ENCODE measurements at regions not wholly inside any gene's neighbourhood (a gene's known extent, or its start where the extent isn't known, plus 50 kb on each side); places are given as distances from the start of the nearest gene placed in this dataset.

DNA sequence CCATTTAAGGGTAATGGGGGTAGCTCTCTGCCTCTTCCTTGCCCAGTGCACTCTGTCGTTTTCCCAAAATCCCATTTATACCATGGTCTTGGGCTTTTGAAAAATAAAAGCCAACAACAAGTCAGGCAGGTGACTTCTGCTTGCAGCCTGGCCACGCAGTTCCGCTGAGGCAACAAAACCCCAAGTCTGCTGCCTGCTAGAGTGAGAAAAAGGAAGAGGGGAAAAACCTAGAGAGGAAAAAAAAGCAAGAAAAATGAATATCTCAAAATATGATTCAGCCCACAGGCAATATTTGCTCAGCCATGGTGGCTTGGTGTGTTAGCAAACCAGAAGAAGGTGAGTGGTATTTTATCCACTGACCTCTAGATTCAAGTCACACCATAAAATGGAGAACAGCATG, 148.2 kb upstream of the FSTL4 start:
- no peak for DNase-seq

DNA sequence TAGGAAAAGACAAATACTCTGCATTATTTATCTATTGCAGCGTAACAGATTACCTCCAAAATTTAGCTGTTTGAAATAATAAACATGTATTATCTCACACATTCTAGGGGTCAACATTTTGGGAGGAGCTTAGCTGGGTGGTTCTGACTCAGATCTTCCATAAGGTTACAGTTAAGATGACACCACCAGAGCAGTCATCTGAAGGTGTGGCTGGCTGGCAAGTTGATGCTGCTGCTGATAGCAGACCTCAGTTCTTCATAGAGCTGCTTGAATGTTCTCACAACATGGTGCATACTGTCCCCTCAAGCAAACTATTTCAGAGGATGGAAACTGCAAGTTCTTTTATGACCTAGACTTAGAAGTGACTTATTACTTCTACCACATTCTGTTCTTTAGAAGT, 146.3 kb upstream of the FSTL4 start:
- peak; percentile 14 for DNase-seq

DNA sequence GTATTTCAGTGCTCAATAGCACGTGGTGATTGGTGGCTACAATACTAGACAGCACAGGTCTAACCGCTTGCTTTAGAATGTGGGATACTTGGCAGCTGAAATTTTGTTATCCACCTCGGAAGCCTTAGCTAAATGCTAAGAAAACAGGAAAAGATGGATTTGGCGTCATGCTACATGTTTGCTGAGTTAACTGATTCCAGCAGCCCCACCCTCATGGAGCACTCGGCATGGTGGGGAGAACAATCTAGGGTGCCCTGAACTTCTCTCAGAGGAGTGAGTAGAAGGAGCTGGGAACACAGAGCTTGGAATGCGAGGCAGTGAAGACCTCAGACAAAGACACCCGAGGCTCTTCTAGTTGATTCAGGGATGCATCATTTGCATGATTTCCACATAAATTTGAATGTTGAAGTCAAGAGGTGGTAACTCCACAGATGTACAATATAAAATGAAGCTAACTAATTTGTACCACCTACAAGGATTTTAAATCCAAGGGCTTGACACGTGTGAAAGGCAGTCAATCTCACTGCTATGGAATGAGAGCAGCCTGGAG, 145.1 kb upstream of the FSTL4 start:
- no peak for DNase-seq

DNA sequence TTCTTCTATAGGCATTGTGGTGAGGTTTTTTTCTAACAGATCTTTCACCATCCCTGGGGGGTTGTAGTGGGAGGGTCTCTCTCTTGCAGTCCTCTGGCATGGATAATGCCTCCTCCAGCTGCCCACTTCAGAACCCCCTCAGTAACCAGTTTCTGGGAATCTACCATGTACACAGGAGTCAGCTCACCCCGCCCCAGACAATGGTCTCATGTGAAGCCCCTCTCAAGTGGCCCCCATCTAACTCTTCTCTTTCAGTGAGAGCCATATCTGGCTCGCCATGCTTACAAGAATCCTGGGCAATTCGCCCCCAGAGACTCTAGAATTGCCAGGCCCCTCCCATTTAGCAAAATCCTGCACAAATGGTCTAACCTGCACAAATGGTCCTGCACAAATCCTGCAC, 144.4 kb upstream of the FSTL4 start:
- no peak for DNase-seq

DNA sequence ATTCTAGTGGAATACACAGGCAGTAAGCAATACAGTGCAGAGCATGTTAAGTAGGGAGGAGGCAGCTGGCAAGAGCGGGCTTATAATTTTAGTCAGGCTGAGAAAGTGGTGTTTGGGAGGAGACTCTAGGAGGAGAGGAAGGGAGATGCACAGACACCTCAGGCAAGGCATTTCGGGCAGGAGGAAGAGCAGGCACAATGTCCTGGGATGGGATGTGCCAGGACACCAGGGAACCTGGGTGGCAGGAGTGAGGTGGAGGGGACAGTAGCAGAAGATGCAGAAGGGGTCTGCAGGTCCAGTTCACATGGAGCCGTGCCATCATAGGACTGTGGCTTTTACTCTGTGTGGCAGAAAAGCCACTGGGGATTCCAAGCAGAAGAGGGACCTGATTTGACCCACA, 143.7 kb upstream of the FSTL4 start:
- DNase-seq = no peak

DNA sequence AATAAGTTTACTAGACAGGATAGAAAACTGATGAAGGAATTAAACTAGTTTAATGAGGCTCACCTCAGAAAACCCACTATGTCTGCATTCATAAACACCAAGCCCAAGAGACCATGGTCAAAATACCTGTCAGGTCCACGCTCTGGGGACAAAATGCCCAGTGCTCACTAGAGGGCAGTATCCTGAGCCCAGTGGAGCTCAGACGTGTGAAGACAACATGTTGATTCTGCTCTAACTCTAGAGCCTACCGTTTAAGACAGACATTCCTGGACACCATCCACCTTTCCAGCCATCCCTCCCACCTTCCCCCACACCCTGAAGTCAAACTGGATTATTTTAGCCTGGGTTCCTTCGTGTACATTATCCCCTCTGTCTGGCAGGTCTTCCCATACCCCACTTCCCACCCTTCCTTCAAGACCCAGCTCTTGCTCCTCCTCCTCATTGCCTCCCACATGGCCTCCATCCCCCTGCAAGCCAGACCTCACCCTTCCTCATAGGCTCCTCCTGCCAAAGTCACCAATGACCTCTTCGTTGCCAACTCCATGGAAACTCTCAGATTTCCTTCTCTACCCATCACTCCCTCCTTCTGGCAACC, 142.3 kb upstream of the FSTL4 start:
- DNase-seq = peak; percentile 35

DNA sequence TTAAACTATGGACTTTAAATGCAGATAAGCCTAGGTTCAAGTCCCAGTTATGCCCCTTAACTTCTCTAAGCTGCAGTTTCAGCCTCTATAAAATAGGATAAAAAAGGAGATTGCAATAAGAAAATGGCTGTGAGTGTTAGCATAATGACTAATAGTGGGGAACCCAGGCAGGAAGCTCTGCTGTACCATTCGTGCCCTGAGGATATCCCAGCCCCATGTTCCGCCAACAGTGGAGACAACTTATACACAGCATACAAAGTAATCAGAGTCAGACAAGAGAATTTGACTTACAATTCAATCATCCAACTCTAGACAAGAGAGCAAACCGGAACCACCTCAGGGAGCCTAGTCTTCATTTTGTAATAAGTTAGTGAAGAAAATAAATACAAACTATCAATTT, 141.5 kb upstream of the FSTL4 start:
- no peak for DNase-seq

DNA sequence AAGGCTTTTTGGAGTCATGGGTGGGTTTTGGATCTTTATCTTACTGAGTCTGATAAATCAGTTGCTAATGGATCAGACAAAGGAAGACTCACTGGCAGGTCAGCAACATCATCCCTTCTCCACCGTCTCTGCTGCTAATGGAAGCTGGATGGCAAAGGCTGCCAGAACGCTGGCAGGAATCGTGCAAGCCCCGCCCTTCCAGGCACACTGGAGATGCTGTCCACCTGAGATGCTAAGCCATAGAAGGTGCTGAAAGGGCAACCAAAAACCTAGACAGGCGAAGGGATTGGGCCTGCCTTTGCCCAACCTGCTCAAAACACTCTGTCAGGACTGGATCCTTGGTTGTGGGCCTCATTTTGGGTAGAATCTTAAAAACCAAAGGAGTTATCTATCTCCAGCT, 139.5 kb upstream of the FSTL4 start:
- no peak for DNase-seq

DNA sequence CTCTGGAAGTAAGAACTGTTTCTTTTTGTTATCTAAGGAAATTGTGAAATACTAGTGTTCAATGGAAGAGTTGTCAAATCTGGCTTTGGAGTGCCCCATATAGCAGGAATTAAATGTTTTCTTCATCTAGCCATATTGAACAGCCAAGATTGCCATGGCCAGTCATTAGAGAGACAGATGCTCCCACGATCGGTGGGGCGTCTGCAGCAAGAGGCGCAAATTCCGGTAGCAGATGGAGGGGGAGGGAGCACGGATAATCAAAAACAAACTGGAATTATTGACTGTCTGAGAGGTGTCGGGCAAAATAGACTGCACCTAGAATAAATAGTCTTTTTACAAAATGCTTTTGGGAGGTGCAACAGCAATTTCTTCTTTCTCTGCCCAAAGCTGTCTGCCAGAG, 139.1 kb upstream of the FSTL4 start:
- no peak for DNase-seq

DNA sequence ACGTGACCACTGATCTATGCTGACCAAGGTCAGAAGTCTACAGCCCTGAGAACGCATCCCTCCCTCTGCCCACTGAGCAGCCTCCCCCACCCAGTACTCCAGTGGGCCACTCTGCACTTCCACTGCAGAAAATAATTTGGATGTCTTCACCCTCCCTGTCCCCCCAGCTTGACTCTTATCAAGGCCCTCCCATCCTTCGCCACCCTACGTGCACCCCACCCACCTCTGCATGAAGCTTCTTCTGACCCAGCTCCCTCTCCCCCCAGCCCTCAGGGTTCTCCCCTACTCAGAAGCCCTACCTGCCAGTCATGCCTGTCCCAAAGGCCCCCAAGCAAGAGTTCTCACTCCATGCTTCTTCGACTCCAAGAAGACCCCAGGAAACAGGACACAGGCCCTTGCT, 138.5 kb upstream of the FSTL4 start:
- no peak for DNase-seq

DNA sequence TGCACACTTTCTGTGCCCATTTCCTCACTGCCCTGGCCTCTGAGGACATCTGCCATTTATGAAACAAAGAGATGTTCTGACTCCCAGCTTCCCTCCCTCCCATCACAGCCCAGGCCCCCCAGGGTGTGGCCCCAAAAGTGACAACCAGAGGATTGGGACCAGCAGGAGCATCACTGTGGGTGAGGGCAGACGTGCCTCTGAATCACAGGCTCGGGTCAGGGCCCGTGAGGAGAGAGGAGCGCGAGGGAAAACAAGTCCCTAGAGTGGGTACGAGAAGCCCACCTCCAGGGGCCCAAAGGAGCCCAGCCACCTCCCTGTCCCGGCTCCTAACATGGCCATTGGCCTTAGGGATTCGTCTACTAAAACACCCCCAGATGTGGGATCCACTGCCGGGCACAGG, 138.0 kb upstream of the FSTL4 start:
- DNase-seq = no peak

DNA sequence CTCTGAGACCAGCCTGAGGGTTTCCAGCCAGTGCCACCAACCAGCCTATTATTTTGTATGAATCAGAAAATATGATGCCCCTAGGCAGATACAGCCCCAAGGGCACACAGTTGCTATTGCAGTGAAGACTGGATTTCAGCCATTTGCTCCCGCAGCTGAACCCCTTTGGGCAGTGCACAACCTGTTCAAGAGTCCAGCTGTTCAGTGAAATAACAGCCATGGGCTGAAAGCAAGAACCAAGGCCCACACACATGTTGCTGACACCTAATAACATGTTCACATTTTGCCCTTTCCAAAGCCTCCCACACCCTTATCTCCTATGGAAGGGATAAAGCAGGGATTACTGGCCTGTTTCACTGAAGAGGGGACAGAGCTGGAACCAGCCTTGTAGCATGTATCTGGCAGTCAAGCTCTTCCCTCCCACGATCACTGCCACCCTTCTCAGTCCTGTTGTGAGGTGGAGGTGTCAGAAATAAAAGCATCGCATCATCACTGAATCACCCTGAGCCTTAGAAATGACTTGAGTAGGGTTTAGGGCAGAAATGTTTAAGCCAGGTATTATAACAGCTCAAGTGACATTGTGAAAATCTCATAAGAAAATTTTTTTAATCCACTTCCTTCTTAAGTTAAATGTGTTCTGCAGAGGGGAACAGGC, 137.1 kb upstream of the FSTL4 start:
- no peak for DNase-seq

DNA sequence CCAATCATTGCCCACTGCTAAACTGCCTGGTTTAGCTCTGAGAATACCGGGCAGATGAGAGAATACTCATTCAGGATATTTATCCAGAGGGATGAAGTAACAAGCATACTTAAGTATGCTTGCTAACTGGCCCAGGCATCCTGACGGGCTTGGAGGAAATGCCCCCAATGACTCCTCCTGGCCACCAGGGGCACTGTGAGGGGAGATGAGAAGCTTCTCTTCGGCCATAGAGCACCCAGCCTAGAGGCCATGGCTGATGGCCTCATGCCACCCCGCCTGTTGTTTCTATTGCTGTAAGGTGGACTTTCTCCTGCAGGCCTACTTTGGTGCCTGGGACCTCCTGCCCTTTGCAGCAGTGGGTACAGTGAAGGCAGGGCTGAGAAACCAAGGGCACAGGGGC, 134.5 kb upstream of the FSTL4 start:
- peak; percentile 18 for DNase-seq

DNA sequence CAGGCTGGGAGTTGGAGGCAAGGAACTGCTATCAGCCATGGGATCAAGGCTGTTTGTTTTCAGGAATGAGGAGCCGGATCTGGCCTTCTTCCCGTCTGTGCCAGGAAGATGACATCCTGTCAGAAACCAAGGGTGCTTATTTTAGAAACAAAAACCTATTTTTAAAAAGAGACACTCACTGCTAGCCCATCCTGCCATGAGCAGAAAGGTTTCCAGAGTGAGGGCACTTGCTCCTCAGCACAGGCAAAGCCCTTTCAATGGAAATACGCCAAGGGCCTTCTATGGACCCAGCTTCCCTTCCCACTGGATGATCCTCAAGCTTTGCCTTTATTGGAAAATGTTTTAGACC, 132.6 kb upstream of the FSTL4 start:
- DNase-seq = no peak

DNA sequence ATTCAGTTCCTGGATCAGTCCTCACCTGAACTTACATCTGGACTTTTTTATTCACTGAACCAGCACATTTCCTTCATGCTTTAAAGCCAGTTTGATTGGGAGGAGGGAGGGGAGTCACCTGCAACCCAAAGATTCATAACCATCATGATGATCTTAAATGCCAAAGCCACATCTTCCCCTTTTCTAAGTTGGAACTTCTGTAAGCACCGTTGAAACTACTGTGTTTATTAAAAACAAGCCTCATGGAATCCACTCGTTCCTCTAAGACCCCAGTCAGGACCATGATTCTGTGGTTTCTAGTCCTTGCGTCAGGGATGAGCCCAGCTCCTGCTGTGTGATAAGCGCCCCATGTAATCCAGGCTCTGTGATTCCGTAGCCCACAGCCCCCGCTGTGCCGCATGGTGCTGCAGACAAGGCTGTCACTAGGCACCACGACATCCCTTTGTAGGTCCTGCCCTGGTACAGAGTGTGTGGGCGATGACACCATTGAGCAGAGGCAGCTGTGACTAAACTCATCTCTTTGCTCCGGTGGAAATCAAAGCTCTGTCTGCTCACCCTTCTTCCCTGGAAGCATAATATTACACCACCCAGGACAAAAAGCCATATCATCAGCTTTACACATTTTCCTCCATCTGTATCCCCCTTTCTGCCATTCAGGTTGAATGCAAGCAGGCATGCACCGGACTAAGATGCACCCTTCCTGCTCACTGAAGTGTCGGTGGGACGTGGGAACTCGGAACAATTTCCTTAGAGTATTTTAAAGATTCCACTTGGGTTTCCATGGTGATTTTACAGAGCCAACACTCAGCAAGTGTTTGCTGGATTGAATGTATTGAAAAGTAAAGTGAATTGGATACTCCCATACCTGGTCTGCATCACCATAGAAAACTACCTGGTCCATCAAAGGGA, 132.0 kb upstream of the FSTL4 start:
- no peak for DNase-seq

DNA sequence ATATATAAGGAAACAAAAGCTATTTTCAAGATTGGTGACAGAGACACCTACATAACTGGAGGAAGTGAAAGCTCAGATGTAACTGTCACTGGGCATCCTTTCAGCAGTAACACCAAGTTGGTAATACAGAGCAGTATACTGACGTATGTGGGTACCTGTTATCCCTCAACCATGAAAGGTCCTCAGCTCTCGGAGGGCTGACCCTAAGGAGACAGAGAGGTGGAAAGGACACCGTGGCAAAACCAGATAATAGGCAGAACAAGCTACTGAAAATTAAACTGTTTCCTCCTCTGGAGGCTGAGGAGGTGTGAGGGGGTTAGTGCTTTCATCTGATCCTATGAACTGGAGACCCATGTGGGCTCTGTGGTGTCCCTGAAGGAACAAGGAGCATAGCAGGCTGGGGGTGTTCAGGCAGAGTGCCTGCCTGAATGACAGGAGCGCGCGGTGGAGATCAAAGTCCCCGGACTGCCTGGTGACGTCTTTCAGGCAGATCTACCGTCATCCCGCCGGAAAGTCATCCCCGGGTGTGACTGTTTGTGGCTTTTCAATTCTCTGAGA, 130.2 kb upstream of the FSTL4 start:
- no peak for DNase-seq

DNA sequence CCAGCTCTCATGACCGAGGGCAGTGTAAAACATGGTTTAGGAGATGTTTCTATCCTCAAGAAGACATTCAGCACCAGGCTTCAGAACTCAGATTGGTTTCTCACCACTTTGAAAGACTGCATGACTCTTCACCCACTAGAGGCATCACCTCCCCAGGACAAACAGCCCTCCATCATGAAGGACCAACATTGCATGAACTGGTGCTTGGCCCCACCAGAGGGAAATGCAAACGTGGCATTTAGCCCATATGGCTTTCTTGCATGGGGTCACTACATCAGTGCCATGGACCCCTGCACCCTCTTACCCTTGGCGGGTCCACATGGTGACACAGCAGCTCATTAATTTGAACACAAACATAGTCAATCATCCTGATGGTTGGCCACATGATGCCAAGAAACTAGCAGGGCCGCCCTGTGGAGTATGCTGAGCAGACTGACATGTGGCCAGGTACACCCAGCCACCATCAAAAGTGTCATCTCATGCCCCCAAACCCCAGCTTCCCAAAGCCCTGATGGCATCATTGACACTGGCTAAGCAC, 129.5 kb upstream of the FSTL4 start:
- DNase-seq = no peak

DNA sequence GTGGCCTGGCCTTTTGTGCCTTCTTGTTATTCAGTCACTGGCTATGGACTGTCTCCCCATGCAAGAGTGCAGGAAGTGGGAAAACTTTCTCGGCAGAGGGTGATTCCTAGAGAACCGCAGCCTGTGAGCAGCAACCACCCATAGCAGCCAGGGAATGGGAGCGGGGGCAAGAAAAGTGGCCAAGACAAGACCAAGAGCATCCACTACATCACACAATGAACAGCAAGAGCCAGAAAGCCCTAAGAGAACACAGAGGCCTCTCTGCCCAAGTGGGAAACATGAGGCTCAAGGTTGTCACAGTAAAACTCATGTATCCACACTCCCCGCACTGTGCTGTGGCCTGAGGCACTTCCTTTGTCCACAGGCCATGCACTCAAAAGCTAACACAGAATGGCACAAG, 129.1 kb upstream of the FSTL4 start:
- no peak for DNase-seq

DNA sequence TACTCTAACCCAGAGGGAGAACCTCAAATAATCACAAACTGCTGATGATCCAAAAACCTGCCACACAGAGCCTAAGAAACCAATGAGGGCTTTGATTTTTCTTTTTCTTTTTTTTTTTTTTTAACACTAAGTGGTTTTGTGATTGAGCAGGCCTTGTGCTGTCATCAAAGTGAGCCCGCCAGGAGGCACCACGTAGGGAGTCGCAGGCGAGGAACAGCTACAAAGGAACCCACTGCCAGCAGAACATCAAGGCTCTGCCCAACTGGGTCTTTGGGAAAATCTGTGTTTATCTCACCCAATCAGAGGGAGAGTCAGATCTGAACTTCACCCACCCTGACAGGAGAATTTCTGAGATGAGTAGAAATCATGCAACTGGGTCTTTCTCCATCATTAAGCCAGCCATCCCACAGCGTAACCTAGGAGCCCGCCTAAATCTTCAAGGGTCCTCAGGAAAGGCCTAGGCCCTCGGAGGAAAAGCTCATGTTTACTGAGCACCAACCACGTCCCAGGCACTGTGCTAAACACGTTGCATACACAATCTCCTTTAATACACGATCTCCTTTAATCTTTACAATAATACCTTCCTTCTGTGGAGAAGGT, 126.9 kb upstream of the FSTL4 start:
- no peak for DNase-seq

DNA sequence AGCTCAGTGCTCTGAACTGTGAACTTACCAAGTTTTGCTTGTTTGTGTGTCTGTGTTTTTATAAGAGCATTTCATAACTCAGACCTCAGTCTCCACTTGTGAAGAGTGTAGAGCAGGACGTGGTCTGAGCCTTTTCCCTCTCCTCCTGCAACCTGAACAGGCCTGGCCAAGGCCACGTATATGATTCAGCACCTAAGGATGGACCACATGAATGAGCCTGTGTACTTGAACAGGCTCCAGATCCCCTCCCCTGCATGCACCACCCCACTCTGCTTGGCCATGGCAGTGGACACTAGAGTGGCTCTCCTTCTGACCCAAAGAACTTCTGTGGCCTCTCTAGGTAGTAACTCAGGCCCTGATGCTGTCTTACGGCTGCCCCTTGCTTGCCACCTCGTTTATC, 125.9 kb upstream of the FSTL4 start:
- no peak for DNase-seq

DNA sequence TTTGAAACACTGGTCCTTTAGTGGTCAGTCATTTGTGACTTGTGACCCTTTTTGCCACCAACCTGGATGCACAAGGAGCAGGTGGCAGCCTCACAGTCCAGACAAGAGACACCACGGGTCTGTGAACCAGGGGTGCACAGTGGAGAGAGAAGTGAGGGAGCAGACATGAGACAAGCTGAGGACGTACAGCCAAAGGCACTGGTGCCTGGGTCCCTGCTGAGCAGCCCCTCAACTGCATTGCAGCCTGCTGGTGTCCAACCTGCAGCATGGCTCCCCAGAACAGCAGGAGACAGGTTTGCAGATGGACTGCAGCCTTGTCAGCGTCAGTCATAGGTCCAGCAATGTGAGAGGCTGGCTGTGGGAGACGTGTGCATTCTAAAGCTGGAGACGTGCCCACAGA, 124.2 kb upstream of the FSTL4 start:
- no peak for DNase-seq

DNA sequence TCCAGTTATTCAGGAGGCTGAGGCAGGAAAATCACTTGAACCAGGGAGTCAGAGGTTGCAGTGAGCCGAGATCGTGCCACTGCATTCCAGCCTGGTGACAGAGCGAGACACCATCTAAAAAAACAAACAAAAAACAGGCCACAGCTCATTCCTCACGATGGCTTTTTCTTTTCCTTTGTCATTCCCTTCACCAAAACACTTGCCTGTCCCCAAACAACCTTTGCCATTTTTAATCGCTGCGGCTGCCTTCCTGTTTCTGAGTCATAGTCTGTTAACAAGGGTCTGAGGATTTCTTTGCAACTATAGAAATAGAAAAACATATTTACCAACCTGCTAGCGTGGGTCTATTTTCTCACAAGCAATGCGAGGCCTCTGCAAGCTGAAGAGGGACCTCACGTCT, 123.0 kb upstream of the FSTL4 start:
- no peak for DNase-seq

DNA sequence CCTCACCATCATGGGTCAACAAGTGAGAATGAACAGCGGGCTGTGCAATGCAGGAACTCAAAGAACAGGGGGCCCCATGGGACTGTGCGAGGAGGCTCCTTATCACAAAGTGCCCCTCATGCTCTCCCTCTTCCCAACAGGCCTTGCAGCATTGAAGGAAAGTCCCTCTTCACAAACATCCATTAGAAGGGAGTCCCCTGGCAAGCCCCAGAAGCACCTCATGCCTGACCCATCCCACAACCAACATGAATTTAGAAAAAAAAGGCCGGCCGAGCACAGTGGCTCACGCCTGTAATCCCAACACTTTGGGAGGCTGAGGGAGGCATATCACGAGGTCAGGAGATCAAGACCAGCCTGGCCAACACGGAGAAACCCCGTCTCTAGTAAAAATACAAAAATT, 122.6 kb upstream of the FSTL4 start:
- no peak for DNase-seq
